NOMO-1 (cell line): ENCODE measurements at regions not wholly inside any gene's neighbourhood (a gene's known extent, or its start where the extent isn't known, plus 50 kb on each side); places are given as distances from the start of the nearest gene placed in this dataset.
"Not testable (repeated sequence)": the region's sequence is repeated elsewhere in the genome, so short reads cannot be mapped to it uniquely, and the experiment has no call there.

Experiments used
- DNase-seq, 2 experiments: peaks; one replicate each; lab custom pipeline; 2025; ENCODE audit not compliant: unreplicated experiment in 2 of 2; lab: John Stamatoyannopoulos, UW

- no peak for DNase-seq
Measured at GRCh38 chr14:89537911-89538310, 120.9 kb upstream of the FOXN3 start.

- no peak for DNase-seq
Measured at GRCh38 chr14:89534902-89535685, 118.1 kb upstream of the FOXN3 start.

GRCh38 chr14:89533766-89534165 lies 116.7 kb upstream of the FOXN3 start:
- DNase-seq: no peak

- no peak for DNase-seq
Measured at GRCh38 chr14:89533136-89533535, 116.1 kb upstream of the FOXN3 start.

- DNase-seq: no peak
Measured at GRCh38 chr14:89531661-89532335, 114.8 kb upstream of the FOXN3 start.

GRCh38 chr14:89524990-89525667 lies 108.1 kb upstream of the FOXN3 start:
- DNase-seq: no peak

- DNase-seq: no peak
Measured at GRCh38 chr14:89524412-89524811, 107.4 kb upstream of the FOXN3 start.

- no peak for DNase-seq
Measured at GRCh38 chr14:89521988-89522387, 105.0 kb upstream of the FOXN3 start.

- DNase-seq: no peak
Measured at GRCh38 chr14:89519040-89519439, 102.0 kb upstream of the FOXN3 start.

- no peak for DNase-seq
Measured at GRCh38 chr14:89516173-89516572, 99.1 kb upstream of the FOXN3 start.

GRCh38 chr14:89514601-89515000 lies 97.6 kb upstream of the FOXN3 start:
- no peak for DNase-seq

- no peak for DNase-seq
Measured at GRCh38 chr14:89509891-89510290, 92.9 kb upstream of the FOXN3 start.

- no peak for DNase-seq
Measured at GRCh38 chr14:89508863-89509262, 91.8 kb upstream of the FOXN3 start.

GRCh38 chr14:89507926-89508460 lies 91.0 kb upstream of the FOXN3 start:
- no peak for DNase-seq

GRCh38 chr14:89507521-89507920 lies 90.5 kb upstream of the FOXN3 start:
- no peak for DNase-seq

- DNase-seq: not testable (repeated sequence)
Measured at GRCh38 chr14:89506891-89507452, 89.9 kb upstream of the FOXN3 start.

GRCh38 chr14:89504602-89505313 lies 87.7 kb upstream of the FOXN3 start:
- peak; percentile 77 to 90 for DNase-seq

- peak; percentile 29 to 36 for DNase-seq
Measured at GRCh38 chr14:89504091-89504490, 87.1 kb upstream of the FOXN3 start.

GRCh38 chr14:89503431-89503996 lies 86.5 kb upstream of the FOXN3 start:
- DNase-seq: peak; percentile 51 to 62

GRCh38 chr14:89502966-89503365 lies 85.9 kb upstream of the FOXN3 start:
- no peak for DNase-seq
